HCT116 (cell line): ENCODE measurements at regions not wholly inside any gene's neighbourhood (a gene's known extent, or its start where the extent isn't known, plus 50 kb on each side); places are given as distances from the start of the nearest gene placed in this dataset.

ENCODE experiments used
- CTCF ChIP-seq, 3 experiments: fragments of 200-600 bp in 1 of 3; sonication (generic) in 1 of 3; IDR thresholded peaks in 2 of 3; conservative IDR thresholded peaks in 1 of 3; 2 replicates each; pipeline ENCODE4 v1.5.1; 2012 to 2017; ENCODE audit warnings: low read depth in 2 of 3, low read length in 2 of 3, antibody characterized with exemption in 1 of 3, borderline replicate concordance in 1 of 3, control low read depth in 1 of 3, mild to moderate bottlenecking in 1 of 3, mixed read lengths in 1 of 3, mixed run types in 1 of 3, moderate library complexity in 1 of 3; ENCODE audit not compliant: insufficient read depth in 1 of 3
- EGR1 ChIP-seq: IDR thresholded peaks from 2 replicates; pipeline ENCODE4 v1.6.1; 2012; ENCODE audit warnings: low read depth

GRCh38 chr14:71620401-71620800 is 311.8 kb upstream of the RGS6 start:
- TF ChIP-seq CTCF (IDR thresholded peaks at IDR 0.05 in 2 of 3, conservative IDR thresholded peaks at IDR 0.05 in 1 of 3; ENCODE audit: borderline replicate concordance in 1 of 3, insufficient read depth in 1 of 3, low read depth in 2 of 3, low read length in 2 of 3) (no peak), EGR1 (no peak)
